GM23248 (cell line): ENCODE measurements at regions not wholly inside any gene's neighbourhood (a gene's known extent, or its start where the extent isn't known, plus 50 kb on each side); places are given as distances from the start of the nearest gene placed in this dataset.

Experiments used
- EZH2 ChIP-seq: fragments of 200-600 bp; sonication (generic); IDR thresholded peaks from 2 replicates; pipeline ENCODE4 v1.6.1; 2018; ENCODE audit warnings: antibody characterized with exemption, mild to moderate bottlenecking; ENCODE audit not compliant: insufficient read depth, poor library complexity, severe bottlenecking
- EZH2phosphoT487 ChIP-seq: fragments of 200-600 bp; sonication (generic); IDR thresholded peaks from 2 replicates; pipeline ENCODE4 v1.6.1; 2018; ENCODE audit warnings: antibody characterized with exemption, moderate library complexity, mild to moderate bottlenecking, low read depth; ENCODE audit not compliant: insufficient read depth

- TF ChIP-seq EZH2 (no peak), EZH2phosphoT487 (no peak)
Measured at GRCh38 chr14:44649061-44649460, 142.0 kb upstream of the FSCB start.
